Right cardiac atrium (tissue), 5 donors: ENCODE measurements at regions not wholly inside any gene's neighbourhood (a gene's known extent, or its start where the extent isn't known, plus 50 kb on each side); places are given as distances from the start of the nearest gene placed in this dataset.
A peak's percentile ranks its signal among the peaks of the same experiment; 100 is the strongest.

ENCODE experiments used
- ATAC-seq, 2 donors: fragments of 200-7000 bp; cut with Tn5 transposase; one replicate each; pipeline versions ENCODE4 v1.8.0 to v1.9.1; 2020; ENCODE audit warnings: moderate library complexity in 2 of 2, mild to moderate bottlenecking in 1 of 2
- DNase-seq, 3 donors: peaks; one replicate each; pipeline ENCODE4 v3.0.0-alpha.2; 2020
- H3K27ac ChIP-seq: one replicate; pipeline ENCODE4 v1.5.1; 2013; ENCODE audit warnings: mild to moderate bottlenecking, low read length, control low read depth, moderate library complexity
- H3K27me3 ChIP-seq: one replicate; pipeline ENCODE4 v1.6.1; 2013; ENCODE audit not compliant: control insufficient read depth, insufficient read depth
- H3K4me1 ChIP-seq: one replicate; pipeline ENCODE4 v1.6.1; 2013; ENCODE audit warnings: low read length; ENCODE audit not compliant: control insufficient read depth, insufficient read depth
- H3K4me3 ChIP-seq: one replicate; pipeline ENCODE4 v1.5.1; 2013; ENCODE audit warnings: low read length, control low read depth
- H3K9me3 ChIP-seq: one replicate; pipeline ENCODE4 v1.6.1; 2013; ENCODE audit warnings: low read length; ENCODE audit not compliant: control insufficient read depth
- WGBS: extraction: QIAGEN DNeasy Blood & Tissue Kit; methylation state at CpG from one replicate; pipeline ENCODE4 v1.1.7; 2013; 5-methylcytosine and 5-hydroxymethylcytosine counted together
- intact Hi-C, 4 donors: fragments of 100-400 bp; cut with DNase I; formaldehyde crosslinking; loops; one replicate each; pipeline versions ENCODE4 v1.11.0 to v1.14.0; 2022 to 2023
- donor health status: healthy with polysubstance abuse.
- donor health status: DM: no; HTN: yes; CAD: no.
- donor health status: DM: no; HTN: no; CAD: no.
- donor health status: DM: no; HTN: yes; CAD: no; lungs with severe emphysema.
- donor health status: DM: yes; HTN: yes; CAD: no.

DNA sequence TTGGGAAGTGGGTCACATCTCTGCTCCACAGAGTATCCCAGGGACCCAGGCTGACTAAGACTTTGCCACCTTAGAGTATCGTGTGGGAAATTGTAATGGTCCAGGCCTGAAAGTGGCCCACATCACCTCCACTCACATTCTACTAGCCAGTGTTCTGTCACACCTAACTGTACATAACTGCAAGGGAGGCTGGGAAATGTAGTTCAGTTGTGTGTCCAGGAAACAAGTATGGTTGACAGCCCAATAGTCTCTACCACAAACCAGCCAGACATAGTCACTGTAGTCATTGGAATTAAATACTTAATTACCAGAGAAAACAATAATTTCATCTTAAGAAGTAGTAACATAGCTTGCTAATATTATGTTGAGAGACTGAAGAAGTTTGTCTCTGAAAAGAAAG, 233.4 kb upstream of the S100G start:
- 90% methylated on average over 1 of the region's 1 CpG for whole genome bisulfite sequencing
- no peak for ATAC-seq
- DNase-seq: no peak
- no peak overlapping the region for H3K27ac ChIP-seq
- no peaks in the 10 kb centered on the region for H3K27me3 ChIP-seq
- no peaks in the 10 kb centered on the region for H3K9me3 ChIP-seq
- intact Hi-C loops: no loop called here
- H3K4me3 ChIP-seq: no peak overlapping the region
- no peaks in the 10 kb centered on the region for H3K4me1 ChIP-seq

DNA sequence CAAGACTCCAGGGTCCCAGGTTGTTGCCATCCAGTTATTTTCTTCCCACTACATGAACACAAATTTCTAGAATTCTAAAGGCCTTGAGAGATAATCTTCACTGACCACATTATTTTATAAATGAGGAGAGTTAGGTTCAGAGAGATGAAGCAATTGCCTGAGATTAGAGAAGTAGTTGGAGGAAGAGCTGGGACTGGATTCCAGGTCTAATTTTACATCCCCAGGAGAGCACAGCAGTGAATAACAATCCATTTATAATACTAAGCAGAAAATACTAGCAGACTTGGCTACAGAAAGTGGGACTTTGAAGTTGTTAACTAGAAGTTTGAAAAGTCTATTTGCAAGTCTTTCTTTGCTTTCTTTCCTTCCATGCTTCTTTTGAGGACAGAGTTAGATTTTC, 231.3 kb upstream of the S100G start:
- no peaks in the 10 kb centered on the region for H3K9me3 ChIP-seq
- DNase-seq: no peak
- H3K4me3 ChIP-seq: no peak overlapping the region
- no peaks in the 10 kb centered on the region for H3K27me3 ChIP-seq
- intact Hi-C loops: no loop called here
- no peak for ATAC-seq
- no peaks in the 10 kb centered on the region for H3K4me1 ChIP-seq
- no peak overlapping the region for H3K27ac ChIP-seq

- no peaks in the 10 kb centered on the region for H3K9me3 ChIP-seq
- WGBS: 81% methylated on average over 3 of the region's 3 CpGs
- intact Hi-C loops: no loop called here
These were observed 222.3 kb upstream of the S100G start for GRCh38 chrX:16427668-16428067.

DNA sequence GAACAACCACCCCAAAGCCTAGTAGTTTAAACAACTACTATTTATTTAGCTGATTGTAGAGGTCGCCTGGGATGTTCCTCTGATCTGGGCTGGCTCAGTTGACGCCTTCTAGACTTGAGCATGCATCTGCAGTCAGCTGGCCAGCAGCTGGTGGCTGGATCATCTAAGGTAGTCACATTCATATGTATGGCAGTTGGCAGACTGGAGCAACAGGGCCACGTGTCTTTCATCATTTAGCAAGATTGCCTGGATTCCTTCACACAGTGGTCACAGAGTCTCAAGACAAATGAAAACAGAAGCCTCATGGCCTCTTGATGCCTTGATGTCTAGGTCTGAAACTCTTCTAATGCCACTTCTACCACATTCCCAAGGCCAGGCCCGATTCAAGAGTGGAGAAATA, 220.6 kb upstream of the S100G start:
- DNase-seq: no peak
- 74% methylated on average over 4 of the region's 4 CpGs for WGBS
- no peak overlapping the region for H3K4me3 ChIP-seq
- no peaks in the 10 kb centered on the region for H3K9me3 ChIP-seq
- intact Hi-C loops: no loop called here
- no peak overlapping the region for H3K27ac ChIP-seq
- no peaks in the 10 kb centered on the region for H3K4me1 ChIP-seq
- ATAC-seq: no peak
- no peaks in the 10 kb centered on the region for H3K27me3 ChIP-seq

More at GRCh38 chrX:16427668-16428067, 222.3 kb upstream of the S100G start:
- no peak for DNase-seq
- H3K4me3 ChIP-seq: no peak overlapping the region
- no peaks in the 10 kb centered on the region for H3K27me3 ChIP-seq
- no peak for ATAC-seq
- no peak overlapping the region for H3K27ac ChIP-seq
- H3K4me1 ChIP-seq: no peaks in the 10 kb centered on the region

DNA sequence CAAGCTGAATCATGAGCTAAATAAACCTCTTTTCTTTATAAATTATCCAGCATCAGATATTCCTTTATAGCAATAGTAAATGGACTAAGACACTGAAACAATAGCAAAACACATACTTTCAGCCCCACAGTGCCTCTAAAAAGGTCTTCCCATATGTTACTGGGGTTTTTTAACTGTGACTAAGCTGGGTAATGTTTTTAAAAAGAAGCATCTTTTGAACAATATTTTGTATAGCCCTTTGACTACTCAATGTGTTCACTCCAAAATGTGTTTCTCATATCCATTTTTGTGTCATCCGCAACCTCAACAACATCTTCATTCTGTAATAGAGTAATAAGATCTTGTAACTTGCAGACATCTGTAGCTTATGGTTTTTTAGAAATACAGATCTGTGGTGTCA, 218.7 kb upstream of the S100G start:
- Histone ChIP-seq H3K27ac (no peak overlapping the region), H3K27me3 (no peaks in the 10 kb centered on the region), H3K9me3 (no peaks in the 10 kb centered on the region), H3K4me1 (no peaks in the 10 kb centered on the region), H3K4me3 (no peak overlapping the region)
- 94% methylated on average over 1 of the region's 1 CpG for WGBS
- no peak for ATAC-seq
- DNase-seq: no peak
- intact Hi-C loops: loop anchor here in 2 of 4 donors (10.0 kb wide), 2 partner anchors 234 to 244 kb away; no protein-coding TSS in a partner anchor

- ATAC-seq (no peak), DNase-seq (no peak)
- 69% methylated on average over 3 of the region's 3 CpGs for WGBS
- intact Hi-C loops: loop anchor here in 2 of 4 donors (10.0 kb wide), 2 partner anchors 232 to 242 kb away; no protein-coding TSS in a partner anchor
- Histone ChIP-seq H3K4me3 (no peak overlapping the region), H3K27ac (no peak overlapping the region), H3K4me1 (no peaks in the 10 kb centered on the region), H3K9me3 (no peaks in the 10 kb centered on the region), H3K27me3 (no peaks in the 10 kb centered on the region)
These were observed 216.9 kb upstream of the S100G start for GRCh38 chrX:16433021-16433420.

- intact Hi-C loops: loop anchor here in 3 of 4 donors (5.0 to 10.0 kb wide), 3 partner anchors 229 to 239 kb away; no protein-coding TSS in a partner anchor
- DNase-seq: no peak
- no peaks in the 10 kb centered on the region for H3K4me1 ChIP-seq
- H3K27me3 ChIP-seq: no peaks in the 10 kb centered on the region
- ATAC-seq: no peak
- 94% methylated on average over 2 of the region's 2 CpGs for WGBS
- H3K27ac ChIP-seq: no peak overlapping the region
- no peak overlapping the region for H3K4me3 ChIP-seq
- H3K9me3 ChIP-seq: no peaks in the 10 kb centered on the region
These were observed 214.5 kb upstream of the S100G start for GRCh38 chrX:16435399-16435986.

DNA sequence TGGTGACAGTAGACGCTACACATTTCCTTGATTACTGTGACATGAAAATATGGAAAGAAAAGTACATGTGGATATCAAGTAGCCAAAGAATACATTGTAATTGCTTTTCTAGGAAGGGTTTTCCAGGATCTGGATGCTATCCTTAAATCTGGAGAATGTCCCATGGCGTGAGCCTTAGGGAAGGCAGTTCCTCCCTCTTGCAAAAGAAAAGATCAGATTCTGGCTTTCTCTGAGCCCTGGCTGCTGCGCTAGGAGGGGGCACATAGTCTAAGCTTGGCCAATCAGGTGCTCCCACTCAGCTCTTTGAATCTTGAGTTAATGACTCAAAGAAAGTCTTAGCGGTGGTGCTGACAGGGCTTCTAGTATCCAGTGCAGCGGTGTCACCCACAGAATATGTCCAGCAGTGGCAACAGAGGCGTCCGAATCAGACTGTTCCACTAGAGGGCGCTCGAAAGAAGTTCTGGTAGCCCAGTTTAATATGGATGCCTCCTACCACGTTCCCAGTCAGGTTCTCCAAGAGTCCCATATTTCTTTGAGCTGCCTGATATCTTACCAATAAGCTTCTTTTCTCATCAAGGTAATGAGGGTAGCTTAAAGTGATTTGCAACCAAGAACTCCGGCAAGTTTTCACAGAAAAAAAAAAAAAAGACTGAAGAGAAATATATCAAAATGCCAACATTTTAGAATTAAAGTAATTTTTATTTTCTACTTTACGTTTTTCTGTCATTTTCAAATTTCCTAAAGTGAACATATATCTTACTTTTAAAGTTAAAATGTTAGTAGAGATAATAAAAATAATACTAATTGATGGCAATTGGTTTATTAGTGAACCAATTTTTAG, 213.4 kb upstream of the S100G start:
- Histone ChIP-seq H3K4me3 (no peak overlapping the region), H3K27ac (no peak overlapping the region), H3K9me3 (no peaks in the 10 kb centered on the region), H3K4me1 (no peaks in the 10 kb centered on the region), H3K27me3 (no peaks in the 10 kb centered on the region)
- peak; percentile 60 to 79 (median 77) for DNase-seq
- intact Hi-C loops: loop anchor here in 3 of 4 donors (5.0 to 10.0 kb wide), 3 partner anchors 228 to 238 kb away; no protein-coding TSS in a partner anchor
- peak; percentile 80 to 87 for ATAC-seq
- 19% methylated on average over 12 of the region's 12 CpGs for WGBS

DNA sequence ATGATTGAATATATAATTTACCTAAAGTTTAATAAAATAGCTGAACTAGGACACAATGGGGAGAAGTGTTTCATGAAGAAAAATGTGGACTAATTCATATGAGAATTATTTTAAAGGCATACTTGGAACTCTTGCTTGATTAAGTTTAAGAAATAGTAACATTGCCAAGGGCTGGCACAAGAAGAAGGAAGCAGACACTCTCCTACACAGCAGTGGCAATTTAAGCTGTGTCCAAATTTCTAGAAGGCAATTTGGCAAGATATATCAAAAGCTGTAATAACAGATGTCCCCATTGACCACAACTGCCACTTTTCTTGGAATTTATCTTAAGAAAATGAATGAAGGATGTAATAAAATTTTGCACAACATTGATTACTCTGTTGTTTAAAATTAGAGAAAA, 209.5 kb upstream of the S100G start:
- no peaks in the 10 kb centered on the region for H3K27me3 ChIP-seq
- ATAC-seq: no peak
- H3K9me3 ChIP-seq: no peaks in the 10 kb centered on the region
- intact Hi-C loops: no loop called here
- no peak overlapping the region for H3K4me3 ChIP-seq
- H3K27ac ChIP-seq: no peak overlapping the region
- no peaks in the 10 kb centered on the region for H3K4me1 ChIP-seq
- no peak for DNase-seq

DNA sequence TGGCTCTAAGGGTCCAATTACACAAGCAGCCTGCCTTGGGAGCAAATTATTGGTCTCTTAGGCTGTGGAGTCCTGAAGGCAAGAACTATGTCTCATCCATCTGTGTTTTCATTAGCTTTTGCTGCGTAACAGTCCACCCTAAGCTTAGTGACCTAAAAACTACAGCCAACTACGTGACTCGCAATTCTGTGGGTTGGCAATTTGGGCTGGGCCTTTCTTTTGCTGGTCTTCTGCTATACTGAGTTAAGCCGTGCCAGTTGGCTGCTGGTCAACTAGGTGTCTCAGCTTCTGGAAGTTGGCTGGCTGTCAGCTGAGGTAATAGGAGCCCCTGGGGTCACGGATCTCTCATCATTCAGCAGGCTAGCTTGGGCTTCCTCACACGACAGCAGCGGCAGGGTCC, 205.6 kb upstream of the S100G start:
- Histone ChIP-seq H3K4me3 (no peak overlapping the region), H3K27ac (no peak overlapping the region), H3K4me1 (no peaks in the 10 kb centered on the region), H3K9me3 (no peaks in the 10 kb centered on the region), H3K27me3 (no peaks in the 10 kb centered on the region)
- DNase-seq (peak in 1 of 3 donors; percentile 16), ATAC-seq (no peak)
- 73% methylated on average over 7 of the region's 7 CpGs for WGBS
- intact Hi-C loops: no loop called here

DNA sequence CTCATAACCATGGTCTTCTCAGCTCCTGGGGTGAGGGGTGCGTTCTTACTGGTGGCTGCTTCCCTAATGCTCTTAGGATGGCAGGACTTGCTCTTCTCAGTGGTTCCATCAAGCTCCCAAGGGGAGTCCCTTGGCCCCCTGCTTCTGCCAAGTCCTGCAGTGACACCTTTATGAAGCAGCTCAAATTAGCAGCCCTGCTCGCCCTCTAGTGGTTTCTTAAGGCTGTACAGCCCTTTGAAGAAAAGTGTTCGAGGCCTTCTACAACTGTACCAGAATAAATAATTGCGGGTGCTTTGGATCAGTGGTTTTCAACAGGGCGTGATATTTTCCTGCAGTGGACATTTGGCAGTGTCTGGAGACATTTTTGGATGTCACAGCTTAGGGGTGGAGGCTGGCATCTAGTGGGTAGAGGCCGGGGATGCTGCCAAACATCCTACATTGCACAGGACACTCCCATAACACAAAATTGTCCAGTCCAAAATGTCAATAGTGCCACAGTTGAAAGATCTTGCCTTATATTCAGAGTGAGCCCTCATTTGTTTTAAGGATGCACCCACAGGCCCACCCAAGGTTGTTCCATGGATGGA, 204.7 kb upstream of the S100G start:
- Histone ChIP-seq H3K27me3 (no peaks in the 10 kb centered on the region), H3K9me3 (no peaks in the 10 kb centered on the region), H3K4me1 (no peaks in the 10 kb centered on the region), H3K4me3 (no peak overlapping the region), H3K27ac (no peak overlapping the region)
- intact Hi-C loops: no loop called here
- ATAC-seq (peak in 1 of 2 donors; percentile 49), DNase-seq (no peak)
- 43% methylated on average over 6 of the region's 6 CpGs for WGBS
